HG02885 (cell line): ENCODE measurements at regions not wholly inside any gene's neighbourhood (a gene's known extent, or its start where the extent isn't known, plus 50 kb on each side); places are given as distances from the start of the nearest gene placed in this dataset.

ENCODE experiments used
- ATAC-seq: cut with Tn5 transposase; IDR thresholded peaks from one replicate; pipeline ENCODE4 v1.9.1; 2021; ENCODE audit warnings: mild to moderate bottlenecking; ENCODE audit not compliant: unreplicated experiment, poor library complexity

DNA sequence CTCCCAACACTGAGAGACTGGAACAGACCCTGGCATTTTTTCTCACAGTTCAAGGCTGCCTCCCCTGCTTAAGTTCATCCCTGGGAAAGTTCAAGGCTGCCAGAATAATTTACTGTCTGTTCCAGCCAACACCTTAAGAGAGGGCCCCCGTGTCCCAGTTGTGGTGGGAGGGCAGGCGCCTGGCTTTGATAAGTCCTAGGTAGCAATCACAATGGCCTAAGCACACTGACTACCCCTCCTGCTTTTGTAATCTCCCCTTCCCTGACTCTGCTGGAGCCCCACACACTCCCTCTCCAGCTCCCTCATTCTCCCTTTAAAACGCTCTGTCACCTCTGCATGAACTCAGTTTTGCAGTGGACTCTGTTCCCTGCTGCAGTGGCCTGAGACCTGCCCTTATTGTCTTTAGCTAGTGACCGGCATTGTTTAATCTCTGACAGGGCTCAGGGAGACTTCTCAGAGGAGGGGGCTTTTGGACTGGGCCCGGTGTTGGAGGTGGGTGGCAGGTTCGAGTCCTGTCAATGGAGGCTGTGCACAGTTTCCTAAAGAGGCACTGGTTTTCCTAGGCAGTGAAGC, 507.2 kb downstream of the TBC1D22A start:
- no peak for ATAC-seq

DNA sequence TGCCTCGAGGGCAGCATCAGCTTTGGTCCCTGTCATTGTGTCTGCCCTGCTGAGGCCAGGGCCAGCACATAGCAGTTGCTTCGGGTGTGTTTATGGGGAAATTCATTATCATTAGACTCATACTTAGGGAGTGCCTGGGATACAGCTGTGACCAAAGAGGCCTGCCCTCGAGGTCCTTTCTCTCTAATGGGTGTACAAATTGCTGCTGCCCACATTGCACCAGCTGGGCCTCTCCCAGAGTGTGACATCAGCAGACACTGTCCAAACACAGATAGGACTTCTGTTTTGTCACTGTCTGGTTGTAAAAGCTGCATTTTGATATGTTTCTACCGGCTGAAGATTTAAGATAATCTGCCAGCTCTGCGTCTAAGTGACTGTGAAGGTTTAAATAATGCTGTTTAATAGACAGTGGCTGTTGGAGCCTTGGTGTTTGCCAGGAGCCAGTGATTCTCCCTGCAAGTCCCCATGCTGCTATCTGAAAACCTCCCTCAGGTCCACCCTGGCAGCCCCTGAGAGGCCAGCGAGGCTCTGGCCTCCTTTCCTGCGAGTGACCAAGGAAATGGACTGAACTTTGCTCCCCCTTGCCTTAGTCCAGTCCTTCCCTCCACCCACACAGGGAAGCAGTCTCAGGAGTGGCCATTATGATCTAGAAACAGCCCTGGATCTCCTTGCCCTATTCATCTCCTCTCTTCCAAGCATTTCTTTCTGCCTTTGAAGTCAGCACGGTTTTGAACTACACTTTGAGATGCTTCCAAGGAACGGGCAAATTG, 505.2 kb downstream of the TBC1D22A start:
- no peak for ATAC-seq

DNA sequence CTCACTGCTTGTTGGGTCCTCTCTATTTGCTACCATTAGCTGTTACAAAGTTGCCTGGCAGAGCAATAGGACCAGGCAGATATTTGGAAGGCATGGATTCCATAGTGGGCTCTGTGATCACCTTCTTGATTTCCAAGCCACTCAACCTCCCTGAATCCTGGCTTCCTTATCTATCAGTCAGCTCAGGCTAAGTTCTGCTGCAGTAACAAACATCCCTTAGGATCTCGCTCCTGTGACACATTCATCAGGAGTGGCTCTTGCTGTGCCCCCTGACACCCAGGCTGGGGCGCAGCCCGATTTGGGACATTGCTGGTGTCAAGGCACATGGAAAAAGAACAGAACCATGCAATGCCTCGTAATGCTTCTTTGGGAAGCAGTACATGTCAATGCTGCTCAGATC, 503.9 kb downstream of the TBC1D22A start:
- ATAC-seq = no peak

DNA sequence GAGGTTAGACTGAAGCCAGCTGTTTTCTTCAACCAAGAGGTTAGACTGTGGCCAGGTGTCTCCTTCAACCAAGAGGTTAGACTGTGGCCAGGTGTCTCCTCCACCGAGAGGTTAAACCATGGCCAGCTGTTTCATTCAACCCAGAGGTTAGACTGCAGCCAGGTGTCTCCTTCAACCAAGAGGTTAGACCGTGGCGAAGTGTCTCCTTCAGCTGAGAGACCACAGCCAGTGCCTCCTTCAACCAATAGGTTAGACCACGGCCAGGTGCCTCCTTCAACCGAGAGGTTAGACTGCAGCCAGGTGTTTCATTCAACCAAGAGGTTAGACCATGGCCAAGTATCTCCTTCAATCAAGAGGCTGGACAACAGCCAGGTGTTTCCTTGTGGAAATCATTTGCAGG, 498.1 kb downstream of the TBC1D22A start:
- ATAC-seq = no peak

DNA sequence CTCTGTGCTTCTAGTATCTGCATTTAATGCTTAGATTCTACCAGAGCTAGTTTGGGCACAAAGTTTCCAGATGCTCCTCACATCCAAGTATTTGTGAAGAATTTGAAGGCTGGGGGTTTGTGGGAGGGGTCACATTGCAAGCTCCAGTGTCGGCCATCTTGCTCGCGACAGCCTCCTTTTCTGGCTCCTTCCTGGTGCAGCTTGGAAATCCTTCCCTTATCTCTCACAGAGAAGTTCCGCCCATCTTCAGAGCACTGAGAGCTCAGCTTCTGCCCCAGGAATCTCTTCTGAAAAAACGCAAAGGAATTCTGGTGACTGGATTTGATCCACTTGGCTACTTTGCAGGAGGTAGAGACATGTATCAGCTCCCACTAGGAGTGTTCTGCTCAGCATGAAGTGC, 497.5 kb downstream of the TBC1D22A start:
- no peak for ATAC-seq

DNA sequence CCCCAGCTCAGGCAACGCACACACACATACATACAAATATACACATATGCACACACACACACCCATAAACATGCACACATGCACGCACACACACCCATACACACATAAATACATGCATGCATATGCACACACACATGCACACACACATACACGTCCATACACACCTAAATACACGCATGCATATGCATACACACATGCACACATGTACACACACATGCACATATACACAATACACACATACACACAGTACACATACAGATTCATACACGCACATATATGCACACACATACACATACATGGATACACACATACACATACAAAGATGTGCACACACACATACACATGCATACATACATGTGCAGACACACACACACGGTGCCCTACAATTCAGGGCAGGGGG, 496.6 kb downstream of the TBC1D22A start:
- no peak for ATAC-seq

DNA sequence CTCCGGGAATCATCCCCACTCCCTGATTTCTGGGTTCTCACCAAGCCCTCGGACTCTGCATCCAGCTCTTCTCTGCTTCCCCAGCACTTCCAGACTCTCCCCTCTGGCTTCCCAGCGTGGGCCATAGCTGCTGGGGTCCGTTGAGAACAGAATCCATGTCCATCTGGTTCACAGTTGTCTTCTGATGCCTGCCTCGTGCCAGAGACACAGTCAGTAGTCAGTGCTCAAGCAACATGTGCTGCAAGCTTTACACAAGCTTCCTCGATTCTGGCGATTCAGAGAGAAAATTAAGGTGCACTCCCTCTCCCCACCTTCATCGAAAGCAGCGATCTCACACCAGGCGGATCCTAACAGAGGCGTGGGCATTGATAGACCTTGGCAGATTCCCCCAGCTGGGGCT, 495.5 kb downstream of the TBC1D22A start:
- ATAC-seq = no peak

DNA sequence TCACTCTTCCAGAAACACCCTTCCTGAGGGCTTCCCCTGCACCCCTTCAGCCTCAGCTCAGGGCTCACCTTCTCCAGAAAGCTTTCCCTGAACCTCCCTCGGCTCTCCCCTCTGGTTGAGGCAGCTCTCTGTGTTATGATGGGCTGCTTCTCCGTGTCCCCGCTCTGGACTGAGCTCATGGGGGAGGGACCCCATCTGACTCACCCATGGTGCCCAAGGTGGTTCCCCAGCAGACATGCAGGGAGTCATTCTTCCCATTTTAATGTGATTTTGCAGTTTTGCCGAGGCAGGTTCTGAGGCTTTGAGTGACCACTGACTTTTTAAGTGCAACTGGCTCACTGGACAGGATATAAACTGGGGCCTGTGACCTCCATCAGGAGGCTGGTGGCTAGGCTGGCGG, 495.1 kb downstream of the TBC1D22A start:
- no peak for ATAC-seq

DNA sequence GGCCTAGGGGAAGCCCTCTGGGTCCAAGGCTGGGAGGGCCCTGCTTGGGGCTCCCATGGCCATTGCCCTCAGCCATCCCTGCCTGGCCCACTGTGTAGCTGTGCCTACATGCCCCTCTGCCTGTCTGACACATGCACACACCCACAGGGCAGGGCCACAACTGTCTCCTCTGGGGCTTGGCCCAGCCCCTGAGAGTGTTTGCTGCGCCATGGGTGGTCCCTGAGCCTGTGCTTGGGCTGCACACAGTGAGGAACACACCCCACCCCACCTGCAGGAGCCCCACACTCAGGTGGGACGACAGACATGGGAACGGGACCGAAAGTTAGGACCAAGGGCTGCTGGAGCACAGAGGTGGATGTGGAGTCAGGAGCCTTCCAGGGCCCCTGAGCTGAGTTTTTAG, 489.5 kb downstream of the TBC1D22A start:
- ATAC-seq = no peak

DNA sequence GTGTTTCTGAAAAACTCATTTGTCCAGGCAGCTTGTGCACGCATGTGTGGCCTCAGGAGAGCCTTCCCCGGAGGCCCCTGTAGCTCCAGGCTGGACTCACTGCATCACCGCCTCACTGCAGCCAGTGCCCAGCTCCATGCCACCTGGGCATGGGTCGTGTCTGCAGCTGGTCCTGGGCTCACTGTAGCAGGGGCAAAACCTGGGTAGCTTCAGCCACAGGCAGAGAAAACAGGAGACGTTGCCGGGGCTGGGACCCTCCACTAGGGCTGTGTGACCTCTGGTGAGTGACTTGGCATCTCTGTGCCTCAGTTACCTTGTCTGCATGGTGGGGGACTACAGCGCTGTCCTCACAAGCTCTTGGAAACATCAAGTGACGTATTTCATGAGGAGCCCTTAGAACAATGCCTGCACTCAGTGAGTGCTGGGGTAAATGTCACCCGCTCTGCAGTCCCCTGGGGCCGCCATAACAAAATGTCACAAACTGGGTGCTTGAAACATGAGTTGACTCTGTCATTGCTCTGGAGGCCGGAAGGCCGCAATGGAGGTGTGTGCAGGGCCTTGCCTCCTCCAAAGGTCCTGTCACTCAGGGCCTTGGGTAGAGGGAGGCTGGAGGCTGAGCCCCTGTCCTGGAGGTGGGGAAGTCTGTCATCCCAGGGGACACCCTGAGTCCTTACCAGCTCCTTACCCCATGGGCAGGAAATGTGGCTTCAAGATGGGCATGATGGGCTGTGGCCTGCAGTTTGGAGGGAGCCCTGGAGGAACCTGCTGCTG, 488.7 kb downstream of the TBC1D22A start:
- no peak for ATAC-seq

DNA sequence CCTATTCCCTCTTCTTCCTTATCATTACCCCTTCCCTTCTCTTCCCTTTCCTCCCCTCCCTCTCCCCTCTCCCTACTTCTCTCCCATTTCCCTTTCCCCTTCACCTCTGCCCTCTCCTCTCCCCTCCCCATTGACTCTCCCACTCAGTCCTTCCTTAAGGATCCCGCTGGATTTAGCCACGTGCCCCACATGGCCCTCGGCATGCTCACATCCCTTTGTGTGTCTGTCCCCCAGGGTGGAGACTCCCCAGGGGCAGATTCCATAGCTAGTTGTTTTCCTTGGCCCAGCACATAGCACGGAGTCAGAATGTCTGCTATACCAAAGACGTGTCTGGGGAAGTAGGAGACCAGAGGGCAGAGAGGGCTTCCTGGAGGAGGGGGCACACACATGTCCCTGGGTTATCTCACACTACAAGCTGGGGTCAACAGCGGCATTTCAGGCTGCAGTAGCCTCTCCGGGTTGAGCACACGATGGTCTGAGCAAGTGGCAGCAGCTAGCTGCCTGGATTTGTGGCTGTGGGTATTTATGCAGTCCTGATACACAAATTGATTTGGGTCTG, 487.0 kb downstream of the TBC1D22A start:
- ATAC-seq = no peak

DNA sequence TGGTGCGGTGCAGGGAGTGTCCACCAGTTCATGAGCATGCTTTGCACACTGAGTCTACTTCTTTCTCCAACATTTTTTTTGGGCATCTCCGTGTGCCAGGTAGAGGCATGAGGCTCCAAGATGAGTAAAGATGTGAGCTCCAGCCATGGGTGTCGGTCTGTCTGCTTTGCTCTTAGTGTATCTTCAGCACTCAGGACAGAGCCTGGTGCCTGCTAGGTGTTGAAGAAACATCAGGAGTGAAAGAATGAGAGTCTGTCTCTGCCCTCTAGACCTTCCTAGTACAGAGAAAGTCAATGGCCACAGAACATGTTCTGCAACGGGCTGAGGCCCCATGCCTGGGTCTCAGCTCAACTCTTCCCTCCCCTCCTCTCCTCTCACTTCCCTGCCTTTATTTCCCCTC, 486.5 kb downstream of the TBC1D22A start:
- no peak for ATAC-seq

DNA sequence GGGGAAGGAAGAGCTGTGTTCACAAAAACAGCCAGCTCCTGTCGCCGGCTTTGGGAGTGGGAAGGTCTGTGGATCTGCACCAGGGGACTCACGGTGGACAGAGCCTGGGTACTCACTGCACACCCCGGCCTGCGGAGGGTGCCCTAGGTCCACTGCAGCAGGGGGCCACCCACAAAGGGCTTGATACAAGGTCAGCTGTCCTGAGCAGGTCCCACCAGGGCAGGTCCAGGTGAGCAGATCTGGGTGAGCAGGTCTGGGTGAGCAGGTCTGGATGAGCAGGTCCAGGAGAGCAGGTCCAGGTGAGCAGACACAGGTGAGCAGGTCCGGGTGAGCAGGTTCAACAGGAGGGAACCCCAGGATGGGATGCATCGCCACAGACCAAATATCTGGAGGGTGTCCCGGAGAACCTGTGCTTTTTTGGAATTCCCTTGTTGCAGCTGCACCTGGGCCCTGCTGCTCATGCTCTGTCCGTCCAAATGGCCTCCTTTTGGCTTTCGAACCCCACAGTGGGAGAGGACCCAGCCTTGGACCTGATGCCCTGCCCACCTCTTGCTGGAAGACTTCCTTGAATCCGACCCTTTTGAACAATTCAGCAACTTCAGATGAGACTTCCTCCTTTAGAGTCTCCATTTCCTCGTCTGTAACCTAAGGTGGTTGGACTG, 485.3 kb downstream of the TBC1D22A start:
- ATAC-seq = no peak

DNA sequence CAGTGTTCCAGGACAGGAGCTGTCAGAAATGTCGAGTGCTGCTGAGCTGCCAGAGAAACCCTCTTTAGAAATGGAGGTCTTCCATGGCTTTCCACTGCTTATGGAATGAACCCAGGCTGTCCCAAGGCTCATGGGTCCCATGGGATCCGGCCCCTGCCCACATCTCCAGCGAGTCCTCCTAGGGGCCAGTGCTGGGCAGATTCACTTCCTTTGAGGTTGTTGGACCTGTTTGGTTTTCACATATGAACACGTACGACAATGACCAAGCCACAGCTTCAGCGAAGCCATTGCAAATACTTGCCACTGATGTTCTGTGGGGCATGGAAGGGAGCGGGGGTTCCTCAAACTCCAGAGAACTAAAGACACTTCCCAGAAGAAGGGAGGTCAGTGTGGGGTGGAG, 483.3 kb downstream of the TBC1D22A start:
- ATAC-seq = no peak

DNA sequence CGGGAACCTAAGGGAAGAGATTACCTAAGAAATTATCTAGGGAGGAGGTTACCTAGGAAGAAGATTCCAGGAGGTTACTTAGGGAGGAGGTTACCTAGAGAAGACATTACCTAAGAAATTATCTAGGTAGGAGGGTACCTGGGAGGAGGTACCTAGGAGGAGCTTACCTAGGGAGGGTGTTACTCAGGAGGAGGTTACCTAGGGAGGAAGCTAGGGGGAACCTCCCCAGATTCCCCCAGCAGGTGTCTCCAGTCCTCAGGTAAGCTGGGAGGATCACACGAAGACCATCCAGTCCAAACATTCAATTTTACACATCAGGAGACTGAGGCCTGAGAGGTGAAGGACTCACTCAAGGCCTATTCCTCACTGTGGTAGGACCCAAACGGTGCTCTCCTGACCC, 482.8 kb downstream of the TBC1D22A start:
- ATAC-seq = no peak

DNA sequence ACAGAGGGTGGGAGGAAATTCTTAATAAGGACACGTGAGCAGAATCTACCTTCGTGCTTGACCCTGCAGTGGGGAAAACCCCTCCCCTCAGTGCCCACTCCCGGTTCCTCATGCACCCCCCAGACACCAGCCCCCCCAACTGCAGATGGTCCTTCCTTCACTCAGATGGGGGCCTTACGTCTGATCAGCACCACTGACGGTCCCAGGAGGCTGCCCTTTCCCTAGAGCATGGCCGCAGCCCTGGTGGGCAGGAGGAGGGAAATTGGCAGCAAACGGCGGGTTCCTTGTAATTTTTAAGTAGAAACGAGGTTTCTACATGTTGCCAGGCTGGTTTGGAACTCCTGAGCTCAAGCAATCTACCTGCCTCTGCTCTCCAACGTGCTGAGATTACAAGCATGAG, 477.7 kb downstream of the TBC1D22A start:
- ATAC-seq = no peak

DNA sequence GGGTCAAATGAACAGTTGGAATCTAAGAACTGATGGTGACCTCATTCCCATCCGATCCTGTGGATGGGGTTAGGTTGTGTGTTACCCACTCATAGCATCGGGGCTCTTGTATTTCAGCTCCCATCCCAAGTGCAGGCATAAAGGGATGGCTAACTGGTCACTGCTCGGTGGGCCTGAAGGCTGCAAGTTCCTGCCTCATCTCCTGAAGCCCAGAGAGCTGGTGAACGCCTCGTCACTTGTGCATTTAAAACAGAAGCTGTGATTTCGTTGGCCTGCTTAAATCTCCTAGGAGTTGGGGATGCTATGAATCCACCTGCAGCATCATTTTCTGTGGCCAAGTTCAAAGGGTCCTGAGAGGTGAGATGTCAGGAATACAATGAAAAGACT, 477.0 kb downstream of the TBC1D22A start:
- no peak for ATAC-seq

DNA sequence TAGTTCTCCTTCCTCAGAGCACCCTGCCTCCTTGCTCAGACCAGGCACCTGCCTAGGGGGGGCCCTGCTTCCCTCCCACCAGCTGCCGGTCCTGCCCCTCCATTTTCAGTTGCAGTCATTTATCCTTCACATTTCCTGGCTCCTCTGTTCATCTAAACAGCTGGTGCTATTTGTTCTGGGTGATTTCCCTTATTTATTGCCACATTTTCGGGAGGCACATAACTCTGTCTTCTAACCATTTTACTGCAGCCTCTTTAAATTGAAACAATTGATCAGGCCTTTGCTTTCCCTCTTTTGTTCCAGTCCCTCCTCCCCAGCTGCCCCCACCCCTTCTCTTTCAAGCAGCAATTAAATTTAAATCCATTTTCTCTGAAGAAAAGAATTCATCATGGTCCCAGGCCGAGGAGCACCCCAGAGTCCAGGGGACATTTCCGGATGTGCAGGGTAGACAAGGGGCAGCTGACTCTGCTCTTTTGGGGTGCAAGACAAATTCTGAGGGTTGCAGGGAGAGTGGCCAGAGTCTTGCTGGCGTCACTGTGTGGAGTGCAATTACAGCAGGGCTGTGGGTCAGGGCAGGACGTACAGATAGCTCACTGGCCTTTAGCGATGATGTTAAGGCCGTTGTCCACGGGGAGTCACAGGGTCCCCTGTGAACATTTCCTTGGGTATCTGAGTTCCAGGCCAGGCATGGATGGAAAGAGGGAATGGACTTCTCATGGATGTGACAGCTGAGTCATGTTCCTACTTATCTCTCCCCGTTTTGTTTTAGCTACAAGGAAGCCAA, 476.4 kb downstream of the TBC1D22A start:
- ATAC-seq = no peak

DNA sequence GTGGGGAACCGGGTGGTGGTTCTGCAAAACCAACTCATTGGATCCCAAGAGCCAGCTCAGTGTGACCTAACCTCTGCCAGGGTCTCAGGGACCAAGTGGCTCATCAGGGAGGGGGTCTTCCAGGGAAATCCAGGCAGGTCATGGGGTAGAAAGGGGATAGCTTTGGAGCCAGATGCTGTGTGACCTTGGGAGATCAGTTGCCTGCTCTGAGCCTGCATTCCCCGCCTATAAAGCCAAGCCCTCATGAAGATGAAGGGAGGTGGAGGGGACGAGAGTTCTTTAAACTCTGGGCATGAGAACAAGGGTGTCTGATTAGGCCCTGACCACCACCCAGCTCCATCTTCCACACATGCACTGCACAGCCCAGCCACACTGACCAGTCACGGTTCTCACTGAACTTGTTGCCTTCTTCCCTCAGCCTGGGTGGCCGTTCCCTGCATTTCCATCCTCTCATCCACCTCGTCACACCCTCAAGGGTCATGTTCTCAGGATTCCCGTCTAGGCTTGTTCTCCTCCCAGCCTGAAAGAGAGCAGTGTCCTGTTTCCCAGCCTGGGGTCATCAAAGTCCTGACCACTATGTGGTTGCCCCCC, 475.5 kb downstream of the TBC1D22A start:
- ATAC-seq = no peak

DNA sequence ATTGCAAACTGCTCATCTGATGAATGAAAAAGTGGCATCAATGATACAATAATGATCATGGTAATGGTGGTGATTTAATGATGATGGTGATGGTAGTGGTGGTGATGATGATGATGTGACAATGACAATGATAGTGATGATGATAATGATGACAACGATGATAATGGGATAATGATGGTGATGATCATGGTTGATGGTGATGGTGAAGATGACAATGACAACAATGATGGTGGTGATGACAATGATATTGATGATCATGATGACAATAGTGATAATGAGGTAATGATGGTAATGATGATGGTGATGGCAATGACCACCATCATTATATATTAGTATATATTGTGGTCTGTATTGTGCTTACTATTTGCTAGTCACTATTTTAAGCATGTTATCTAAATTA, 474.3 kb downstream of the TBC1D22A start:
- no peak for ATAC-seq
